Mucosa of descending colon (tissue), 3 donors: ENCODE measurements at regions not wholly inside any gene's neighbourhood (a gene's known extent, or its start where the extent isn't known, plus 50 kb on each side); places are given as distances from the start of the nearest gene placed in this dataset.

Experiments used
- ATAC-seq: fragments of 200-7000 bp; cut with Tn5 transposase; one replicate; pipeline ENCODE4 v1.9.1; 2020; ENCODE audit warnings: mild to moderate bottlenecking, moderate library complexity
- DNase-seq, 3 donors: peaks; one replicate each; pipeline ENCODE4 v3.0.0-alpha.2; 2020
- H3K36me3 ChIP-seq: fragments of 200-600 bp; one replicate; pipeline ENCODE4 v1.8.0; 2021; ENCODE audit warnings: low read depth, mild to moderate bottlenecking
- H3K4me1 ChIP-seq: fragments of 200-600 bp; one replicate; pipeline ENCODE4 v1.8.0; 2021; ENCODE audit warnings: low read depth, mild to moderate bottlenecking
- H3K4me3 ChIP-seq: fragments of 200-600 bp; one replicate; pipeline ENCODE4 v1.8.0; 2021; ENCODE audit warnings: mild to moderate bottlenecking
- H3K9me3 ChIP-seq: fragments of 200-600 bp; one replicate; pipeline ENCODE4 v1.8.0; 2021; ENCODE audit warnings: mild to moderate bottlenecking
- intact Hi-C, 2 donors: fragments of 100-400 bp; cut with DNase I in 1 of 2; cut with micrococcal nuclease in 1 of 2; formaldehyde crosslinking; loops; one replicate each; pipeline versions ENCODE4 v1.11.0 to v1.11.1; 2022; cut with DNase I, micrococcal nuclease
- TF ChIP-seq, protein P1 (sequence below): fragments of 200-600 bp; IDR thresholded peaks from one replicate; pipeline ENCODE4 v1.8.0; 2022; ENCODE audit warnings: antibody characterized with exemption, mild to moderate bottlenecking
- donor health status: DM: no; HTN: no; CAD: no; lungs with moderate emphysema.
- donor health status: DM: no; HTN: no; CAD: no.
- donor health status: DM: no; HTN: yes; CAD: no.

DNA sequence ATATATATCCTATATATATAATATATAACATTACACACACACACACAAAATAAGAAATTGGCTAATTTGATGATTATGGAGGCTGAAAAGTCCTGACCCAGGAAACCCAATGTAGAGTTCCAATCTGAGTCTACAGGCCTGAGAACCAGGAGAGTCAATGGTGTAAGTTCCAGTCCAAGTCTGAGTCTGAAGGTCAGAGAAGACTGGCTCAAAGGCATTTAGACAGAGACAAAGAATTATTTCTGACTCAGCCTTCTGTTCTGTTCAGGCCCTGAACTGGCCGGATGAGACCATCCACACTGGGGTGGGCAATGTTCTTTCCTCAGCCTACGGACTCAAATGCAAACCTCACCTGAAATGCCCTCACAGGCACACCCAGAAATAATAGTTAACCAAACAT lies 60.6 kb upstream of the STX18 start:
- no peaks in the 10 kb centered on the region for H3K9me3 ChIP-seq
- intact Hi-C loops = no loop called here
- TF ChIP-seq, protein P1, sequence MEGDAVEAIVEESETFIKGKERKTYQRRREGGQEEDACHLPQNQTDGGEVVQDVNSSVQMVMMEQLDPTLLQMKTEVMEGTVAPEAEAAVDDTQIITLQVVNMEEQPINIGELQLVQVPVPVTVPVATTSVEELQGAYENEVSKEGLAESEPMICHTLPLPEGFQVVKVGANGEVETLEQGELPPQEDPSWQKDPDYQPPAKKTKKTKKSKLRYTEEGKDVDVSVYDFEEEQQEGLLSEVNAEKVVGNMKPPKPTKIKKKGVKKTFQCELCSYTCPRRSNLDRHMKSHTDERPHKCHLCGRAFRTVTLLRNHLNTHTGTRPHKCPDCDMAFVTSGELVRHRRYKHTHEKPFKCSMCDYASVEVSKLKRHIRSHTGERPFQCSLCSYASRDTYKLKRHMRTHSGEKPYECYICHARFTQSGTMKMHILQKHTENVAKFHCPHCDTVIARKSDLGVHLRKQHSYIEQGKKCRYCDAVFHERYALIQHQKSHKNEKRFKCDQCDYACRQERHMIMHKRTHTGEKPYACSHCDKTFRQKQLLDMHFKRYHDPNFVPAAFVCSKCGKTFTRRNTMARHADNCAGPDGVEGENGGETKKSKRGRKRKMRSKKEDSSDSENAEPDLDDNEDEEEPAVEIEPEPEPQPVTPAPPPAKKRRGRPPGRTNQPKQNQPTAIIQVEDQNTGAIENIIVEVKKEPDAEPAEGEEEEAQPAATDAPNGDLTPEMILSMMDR = no peak
- H3K4me3 ChIP-seq = no peak overlapping the region
- ATAC-seq (no peak), DNase-seq (no peak)
- no peaks in the 10 kb centered on the region for H3K36me3 ChIP-seq
- no peaks in the 10 kb centered on the region for H3K4me1 ChIP-seq

DNA sequence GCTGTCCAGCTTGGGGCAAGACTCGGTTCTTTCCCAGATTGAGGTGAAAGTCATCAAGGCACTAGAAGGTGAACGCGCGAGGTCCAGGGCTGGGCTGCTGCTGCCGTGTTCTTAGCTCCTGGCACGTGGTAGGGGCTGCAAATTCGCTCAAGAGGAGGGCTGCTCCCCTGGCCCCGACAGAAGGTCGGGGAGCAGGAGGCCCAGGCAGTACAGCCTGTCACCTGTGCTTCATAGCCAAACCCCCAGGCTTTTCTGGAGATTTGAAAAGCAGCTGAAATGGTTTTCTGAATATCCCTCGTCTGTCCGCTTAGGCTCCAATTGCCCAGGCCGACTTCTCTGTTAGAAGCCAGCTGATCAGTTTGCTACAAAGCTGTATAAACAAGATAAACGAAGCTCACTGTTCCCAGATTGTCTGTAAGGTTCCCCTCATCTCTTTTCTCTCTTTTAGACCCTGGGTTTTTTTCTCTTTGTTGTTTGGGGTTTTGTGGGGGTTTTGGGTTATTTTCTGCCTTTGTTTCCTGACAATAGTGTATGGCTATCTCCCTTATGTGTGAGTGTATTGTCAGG lies 60.0 kb upstream of the STX18 start:
- no peak for ATAC-seq
- TF ChIP-seq, protein P1 = no peak
- Histone ChIP-seq H3K9me3 (no peaks in the 10 kb centered on the region), H3K36me3 (no peaks in the 10 kb centered on the region), H3K4me1 (no peaks in the 10 kb centered on the region), H3K4me3 (no peak overlapping the region)
- intact Hi-C loops = no loop called here
- DNase-seq = no peak

- no peaks in the 10 kb centered on the region for H3K4me1 ChIP-seq
- DNase-seq (no peak), ATAC-seq (no peak)
- H3K4me3 ChIP-seq = no peak overlapping the region
- peaks cover 2% of the 10 kb centered on the region for H3K9me3 ChIP-seq
- TF ChIP-seq, protein P1 = no peak
- intact Hi-C loops = no loop called here
- H3K36me3 ChIP-seq = no peaks in the 10 kb centered on the region
Measured at GRCh38 chr4:4599481-4600275, 57.8 kb upstream of the STX18 start.

DNA sequence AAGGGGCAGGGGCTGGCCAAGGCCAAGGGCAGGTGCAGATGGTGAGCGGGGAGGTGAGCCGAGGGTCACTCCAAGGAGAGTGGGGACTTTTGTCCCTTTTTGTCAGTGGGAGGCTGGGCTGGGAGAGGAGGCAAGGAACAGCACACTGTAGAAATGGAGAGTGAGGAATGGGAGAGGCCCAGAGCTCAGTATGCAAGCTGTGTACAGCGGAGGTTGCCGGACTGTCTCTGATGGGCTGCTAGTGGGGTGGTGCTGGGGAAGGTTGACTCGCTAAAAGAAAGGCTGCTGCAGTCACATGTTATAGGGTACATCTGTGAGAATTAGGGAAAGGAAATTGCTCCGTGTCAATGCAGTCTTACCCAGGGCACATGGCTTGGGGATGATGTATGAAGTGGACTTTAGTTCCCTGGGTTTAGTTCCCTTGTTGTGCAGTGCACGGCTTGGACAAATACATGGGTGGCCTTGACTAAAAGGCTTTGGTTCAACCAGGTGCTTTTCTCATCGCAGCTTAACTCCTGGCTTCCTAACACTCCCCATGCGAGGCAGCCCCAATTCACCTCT lies 57.1 kb upstream of the STX18 start:
- DNase-seq (no peak), ATAC-seq (no peak)
- Histone ChIP-seq H3K36me3 (no peaks in the 10 kb centered on the region), H3K4me1 (no peaks in the 10 kb centered on the region), H3K4me3 (no peak overlapping the region), H3K9me3 (peaks cover 2% of the 10 kb centered on the region)
- intact Hi-C loops = no loop called here
- TF ChIP-seq, protein P1 = no peak

DNA sequence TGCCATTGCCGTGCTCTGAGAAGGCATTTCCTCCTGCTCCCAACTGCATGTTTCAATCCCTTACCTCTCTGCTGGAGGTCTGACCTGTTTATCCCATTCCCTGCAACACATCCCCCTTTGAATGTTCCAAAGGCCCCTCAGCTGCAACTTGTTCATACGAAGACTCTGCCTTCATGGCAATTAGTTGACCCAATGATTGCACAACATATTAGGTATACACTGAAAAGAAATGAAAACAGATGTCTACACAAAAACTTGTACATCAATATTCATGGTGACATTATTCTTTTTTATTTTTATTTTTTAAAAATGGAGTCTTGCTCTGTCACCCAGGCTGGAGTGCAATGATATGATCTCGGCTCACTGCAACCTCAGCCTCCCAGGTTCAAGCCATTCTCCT lies 54.9 kb upstream of the STX18 start:
- Histone ChIP-seq H3K9me3 (peaks cover 2% of the 10 kb centered on the region), H3K4me1 (no peaks in the 10 kb centered on the region), H3K4me3 (no peak overlapping the region), H3K36me3 (no peaks in the 10 kb centered on the region)
- TF ChIP-seq, protein P1 = no peak
- no peak for ATAC-seq
- intact Hi-C loops = no loop called here
- no peak for DNase-seq
